CD4-positive, alpha-beta memory T cell (primary cell): ENCODE measurements at regions not wholly inside any gene's neighbourhood (a gene's known extent, or its start where the extent isn't known, plus 50 kb on each side); places are given as distances from the start of the nearest gene placed in this dataset.
"Not testable (repeated sequence)": the region's sequence is repeated elsewhere in the genome, so short reads cannot be mapped to it uniquely, and the experiment has no call there.

Experiments used
- CTCF ChIA-PET: fragments of 350-600 bp; sonication (Branson Sonifier 250); formaldehyde crosslinking; loops from one replicate; lab custom pipeline; 2021; ENCODE audit warnings: inconsistent platforms; ENCODE audit not compliant: partially characterized antibody; lab: Charles Lee
- POLR2A ChIA-PET: fragments of 350-600 bp; sonication (Branson Sonifier 250); formaldehyde crosslinking; loops from one replicate; lab custom pipeline; 2021; ENCODE audit not compliant: partially characterized antibody; lab: Charles Lee
- DNase-seq, 5 donors: peaks; one replicate each; pipeline versions ENCODE4 v3.0.0 to v3.0.0-alpha.2; 2020 to 2022; ENCODE audit warnings: mixed read lengths in 1 of 5
- H3K27ac ChIP-seq: one replicate; pipeline ENCODE4 v1.7.0; 2013; ENCODE audit warnings: low read depth, low read length
- H3K27me3 ChIP-seq: 2 replicates; pipeline ENCODE4 v1.7.0; 2013; ENCODE audit warnings: mild to moderate bottlenecking, low read length, moderate library complexity; ENCODE audit not compliant: insufficient read depth
- H3K36me3 ChIP-seq: 2 replicates; pipeline ENCODE4 v1.7.0; 2013; ENCODE audit warnings: mild to moderate bottlenecking, low read length, moderate library complexity; ENCODE audit not compliant: insufficient read depth
- H3K4me1 ChIP-seq: 2 replicates; pipeline ENCODE4 v1.7.0; 2013; ENCODE audit warnings: mild to moderate bottlenecking, low read length, moderate library complexity; ENCODE audit not compliant: insufficient read depth
- H3K4me3 ChIP-seq, 2 donors: one replicate each; pipeline ENCODE4 v1.7.0; 2013; ENCODE audit warnings: low read length in 2 of 2, mild to moderate bottlenecking in 1 of 2
- H3K9me3 ChIP-seq, 2 donors: one replicate each; pipeline ENCODE4 v1.7.0; 2013; ENCODE audit warnings: low read length in 2 of 2, control low read depth in 1 of 2; ENCODE audit not compliant: control insufficient read depth in 1 of 2
- H3K27ac Mint-ChIP-seq, 7 donors: one replicate each; pipeline ENCODE4 v1.8.0; 2020 to 2021; ENCODE audit warnings: mixed read lengths in 7 of 7, mild to moderate bottlenecking in 6 of 7, inconsistent platforms in 3 of 7, moderate library complexity in 3 of 7
- H3K27me3 Mint-ChIP-seq, 2 donors: one replicate each; pipeline ENCODE4 v1.8.0; 2020 to 2021; ENCODE audit warnings: mixed read lengths in 2 of 2
- H3K36me3 Mint-ChIP-seq, 2 donors: one replicate each; pipeline ENCODE4 v1.8.0; 2020 to 2021; ENCODE audit warnings: mixed read lengths in 2 of 2, inconsistent platforms in 1 of 2, mild to moderate bottlenecking in 1 of 2
- H3K4me1 Mint-ChIP-seq, 4 donors: one replicate each; pipeline ENCODE4 v1.8.0; 2020 to 2021; ENCODE audit warnings: mixed read lengths in 4 of 4, mild to moderate bottlenecking in 1 of 4
- H3K4me3 Mint-ChIP-seq, 8 donors: one replicate each; pipeline ENCODE4 v1.8.0; 2020 to 2021; ENCODE audit warnings: mixed read lengths in 8 of 8, mild to moderate bottlenecking in 7 of 8, moderate library complexity in 6 of 8, inconsistent platforms in 3 of 8
- H3K9me3 Mint-ChIP-seq, 8 donors: one replicate each; pipeline ENCODE4 v1.8.0; 2020 to 2021; ENCODE audit warnings: mixed read lengths in 8 of 8, mild to moderate bottlenecking in 5 of 8, inconsistent platforms in 3 of 8, moderate library complexity in 1 of 8
- intact Hi-C: fragments of 100-400 bp; cut with micrococcal nuclease; formaldehyde crosslinking; loops from one replicate; pipeline ENCODE4 v1.15.1; 2023

GRCh38 chr6:139881728-139882211, 507.3 kb upstream of the CITED2 start:
- ChIA-PET POLR2A (interaction anchor here (1.5 to 1.6 kb wide), 2 partner anchors 506 to 512 kb away, joined by 3 read pairs; no protein-coding TSS in a partner anchor), CTCF (interaction anchor here (0.8 to 2.3 kb wide), 5 partner anchors 11 to 512 kb away, joined by 4 to 6 read pairs (median 5); partner anchors contain the start of gene CITED2)
- Mint-ChIP-seq H3K27me3 (no peaks in the 10 kb centered on the region), H3K9me3 (no peaks in the 10 kb centered on the region), H3K4me1 (peaks cover 0 to 2% (median 0%) of the 10 kb centered on the region in 4 donors), H3K4me3 (no peak overlapping the region), H3K36me3 (no peaks in the 10 kb centered on the region), H3K27ac (no peak overlapping the region)
- Histone ChIP-seq H3K27ac (no peak overlapping the region), H3K27me3 (no peaks in the 10 kb centered on the region), H3K9me3 (no peaks in the 10 kb centered on the region), H3K4me3 (no peak overlapping the region), H3K4me1 (no peaks in the 10 kb centered on the region), H3K36me3 (no peaks in the 10 kb centered on the region)
- intact Hi-C loops: loop anchor here (5.0 kb wide), 1 partner anchor 1681 kb away; no protein-coding TSS in a partner anchor
- DNase-seq: peak in 3 of 5 donors; percentile 8 to 21 (median 19)

- Mint-ChIP-seq H3K9me3 (no peaks in the 10 kb centered on the region), H3K36me3 (no peaks in the 10 kb centered on the region), H3K4me3 (no peak overlapping the region), H3K27me3 (no peaks in the 10 kb centered on the region), H3K4me1 (peaks cover 0 to 2% (median 0%) of the 10 kb centered on the region in 4 donors), H3K27ac (no peak overlapping the region)
- Histone ChIP-seq H3K27me3 (no peaks in the 10 kb centered on the region), H3K9me3 (no peaks in the 10 kb centered on the region), H3K4me1 (no peaks in the 10 kb centered on the region), H3K27ac (no peak overlapping the region), H3K4me3 (no peak overlapping the region), H3K36me3 (no peaks in the 10 kb centered on the region)
- no peak for DNase-seq
- ChIA-PET CTCF (interaction anchor here (0.8 to 2.3 kb wide), 4 partner anchors 10 to 511 kb away, joined by 4 to 6 read pairs (median 5); partner anchors contain the start of gene CITED2), POLR2A (interaction anchor here (1.5 to 1.6 kb wide), 2 partner anchors 506 to 512 kb away, joined by 3 read pairs; no protein-coding TSS in a partner anchor)
- intact Hi-C loops: loop anchor here (5.0 kb wide), 1 partner anchor 1681 kb away; no protein-coding TSS in a partner anchor
Measured at GRCh38 chr6:139881236-139881635, 506.8 kb upstream of the CITED2 start.

GRCh38 chr6:139879823-139880356, 505.4 kb upstream of the CITED2 start:
- no peak for DNase-seq
- Mint-ChIP-seq H3K36me3 (no peaks in the 10 kb centered on the region), H3K27me3 (peaks cover 0 to 2% of the 10 kb centered on the region in 2 donors), H3K9me3 (no peaks in the 10 kb centered on the region), H3K4me1 (peaks cover 0 to 2% (median 0%) of the 10 kb centered on the region in 4 donors), H3K4me3 (peak overlapping the region in 1 of 8 donors; percentile 32), H3K27ac (no peak overlapping the region)
- Histone ChIP-seq H3K36me3 (no peaks in the 10 kb centered on the region), H3K4me3 (no peak overlapping the region), H3K9me3 (no peaks in the 10 kb centered on the region), H3K4me1 (no peaks in the 10 kb centered on the region), H3K27ac (no peak overlapping the region), H3K27me3 (no peaks in the 10 kb centered on the region)
- POLR2A ChIA-PET: no interaction called here
- intact Hi-C loops: loop anchor here (5.0 kb wide), 1 partner anchor 1682 kb away; no protein-coding TSS in a partner anchor
- CTCF ChIA-PET: interaction anchor here (1.1 to 2.3 kb wide), 2 partner anchors 506 to 510 kb away, joined by 4 to 6 read pairs; partner anchors contain the start of gene CITED2

- H3K27me3 ChIP-seq, H3K36me3 Mint-ChIP-seq, intact Hi-C loops, H3K9me3 Mint-ChIP-seq, H3K9me3 ChIP-seq, H3K27me3 Mint-ChIP-seq, CTCF ChIA-PET, DNase-seq, H3K4me1 Mint-ChIP-seq, H3K4me3 Mint-ChIP-seq, POLR2A ChIA-PET, H3K4me3 ChIP-seq, H3K27ac ChIP-seq, H3K27ac Mint-ChIP-seq, H3K4me1 ChIP-seq, H3K36me3 ChIP-seq: not testable (repeated sequence)
Measured at GRCh38 chr6:139879241-139879640, 504.8 kb upstream of the CITED2 start.

- Mint-ChIP-seq H3K9me3 (no peaks in the 10 kb centered on the region), H3K4me3 (no peak overlapping the region), H3K27ac (no peak overlapping the region), H3K4me1 (peaks cover 0 to 2% (median 0%) of the 10 kb centered on the region in 4 donors), H3K27me3 (peaks cover 0 to 2% of the 10 kb centered on the region in 2 donors), H3K36me3 (no peaks in the 10 kb centered on the region)
- POLR2A ChIA-PET: interaction anchor here (1.5 kb wide), 1 partner anchor 504 kb away, joined by 5 read pairs; the partner anchor contains the start of gene CITED2
- H3K27ac ChIP-seq: no peak overlapping the region
- peak in 1 of 5 donors; percentile 26 for DNase-seq
- H3K4me1 ChIP-seq: no peaks in the 10 kb centered on the region
- CTCF ChIA-PET: interaction anchor here (0.6 to 1.7 kb wide), 3 partner anchors 20 to 508 kb away, joined by 3 to 6 read pairs (median 3); partner anchors contain the start of gene CITED2
- no peaks in the 10 kb centered on the region for H3K27me3 ChIP-seq
- H3K4me3 ChIP-seq: no peak overlapping the region
- no peaks in the 10 kb centered on the region for H3K36me3 ChIP-seq
- intact Hi-C loops: no loop called here
- H3K9me3 ChIP-seq: no peaks in the 10 kb centered on the region
Measured at GRCh38 chr6:139877828-139878405, 503.5 kb upstream of the CITED2 start.

- H3K27ac ChIP-seq: no peak overlapping the region
- H3K9me3 ChIP-seq: no peaks in the 10 kb centered on the region
- H3K36me3 ChIP-seq: no peaks in the 10 kb centered on the region
- H3K4me3 Mint-ChIP-seq: no peak overlapping the region
- CTCF ChIA-PET: no interaction called here
- no peaks in the 10 kb centered on the region for H3K4me1 ChIP-seq
- no peak overlapping the region for H3K27ac Mint-ChIP-seq
- H3K27me3 Mint-ChIP-seq: peaks cover 2% of the 10 kb centered on the region in 2 donors
- no peaks in the 10 kb centered on the region for H3K27me3 ChIP-seq
- POLR2A ChIA-PET: no interaction called here
- DNase-seq: no peak
- peaks cover 0 to 1% (median 0%) of the 10 kb centered on the region in 4 donors for H3K4me1 Mint-ChIP-seq
- H3K9me3 Mint-ChIP-seq: no peaks in the 10 kb centered on the region
- no peak overlapping the region for H3K4me3 ChIP-seq
- H3K36me3 Mint-ChIP-seq: no peaks in the 10 kb centered on the region
- intact Hi-C loops: no loop called here
Measured at GRCh38 chr6:139872665-139873064, 498.2 kb upstream of the CITED2 start.
